WI38 (cell line): ENCODE measurements at regions not wholly inside any gene's neighbourhood (a gene's known extent, or its start where the extent isn't known, plus 50 kb on each side); places are given as distances from the start of the nearest gene placed in this dataset.

Experiments
- H3K4me3 ChIP-seq: 2 replicates; pipeline ENCODE4 v1.5.1; 2011; ENCODE audit warnings: low read depth, mild to moderate bottlenecking, control low read depth, low read length
- CTCF ChIP-seq: IDR thresholded peaks from 2 replicates; pipeline ENCODE4 v1.5.1; 2012; ENCODE audit warnings: low read depth, mild to moderate bottlenecking, control low read depth, low read length

- no peak overlapping the region for H3K4me3 ChIP-seq
- TF ChIP-seq CTCF: no peak
Observed at GRCh38 chr5:158382473-158382872, 523.5 kb upstream of the CLINT1 start.

GRCh38 chr5:158381614-158382160, 522.7 kb upstream of the CLINT1 start:
- H3K4me3 ChIP-seq: no peak overlapping the region
- TF ChIP-seq CTCF: no peak

DNA sequence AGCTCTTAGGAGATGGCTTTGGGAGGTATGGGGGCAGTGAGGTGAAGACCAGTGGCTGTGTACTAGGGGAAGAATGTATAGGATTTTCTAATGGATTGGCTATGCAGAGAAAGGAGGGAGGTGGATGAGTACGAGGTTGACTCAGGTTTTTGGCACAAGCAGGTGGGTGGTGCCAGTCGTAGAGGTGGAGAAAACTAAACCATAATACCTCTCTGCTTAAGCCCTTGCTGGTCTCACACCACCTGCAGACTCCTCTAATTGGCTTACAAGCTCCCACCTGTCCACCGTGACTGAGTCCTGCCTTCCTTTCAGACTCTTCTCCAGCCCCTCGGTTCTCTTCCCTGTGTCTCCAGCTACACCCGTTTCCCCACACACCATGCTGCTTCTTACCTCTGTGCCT, 521.7 kb upstream of the CLINT1 start:
- no peak for TF ChIP-seq CTCF

GRCh38 chr5:158378931-158379330, 520.0 kb upstream of the CLINT1 start:
- no peak for TF ChIP-seq CTCF
- no peak overlapping the region for H3K4me3 ChIP-seq

More for the DNA sequence above, 521.7 kb upstream of the CLINT1 start:
- H3K4me3 ChIP-seq: no peak overlapping the region

- H3K4me3 ChIP-seq: no peak overlapping the region
- TF ChIP-seq CTCF: no peak
Observed at GRCh38 chr5:158376679-158377078, 517.7 kb upstream of the CLINT1 start.

DNA sequence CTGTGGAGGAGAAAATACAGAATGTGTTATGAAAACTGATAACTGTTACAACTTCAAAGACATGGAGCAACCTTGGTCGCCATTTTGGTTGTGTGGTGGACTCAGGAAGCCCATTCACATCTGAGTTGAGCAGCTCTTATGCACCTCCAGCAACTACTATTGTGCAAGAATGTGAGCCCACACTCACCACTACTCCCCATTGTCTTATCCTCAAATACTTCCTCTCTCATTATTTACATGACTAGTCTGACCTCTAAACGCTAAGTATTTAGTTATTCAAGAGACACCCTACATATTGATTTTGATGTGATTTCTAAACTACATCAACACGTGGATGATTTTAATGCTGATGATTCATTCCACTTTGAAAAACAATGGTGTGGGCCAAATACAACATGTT, 516.6 kb upstream of the CLINT1 start:
- H3K4me3 ChIP-seq: no peak overlapping the region
- no peak for TF ChIP-seq CTCF

- TF ChIP-seq CTCF: no peak
- H3K4me3 ChIP-seq: no peak overlapping the region
Observed at GRCh38 chr5:158373608-158374395, 514.9 kb upstream of the CLINT1 start.
